HepG2 (cell line): ENCODE measurements at regions not wholly inside any gene's neighbourhood (a gene's known extent, or its start where the extent isn't known, plus 50 kb on each side); places are given as distances from the start of the nearest gene placed in this dataset.

ENCODE experiments used
- FOXM1 ChIP-seq: sonication (generic); formaldehyde crosslinking; IDR thresholded peaks from 2 replicates; pipeline ENCODE4 v1.5.0; 2020; ENCODE audit warnings: missing genetic modification reagents
- GTF2F1 ChIP-seq: fragments of 150-350 bp; IDR thresholded peaks from 2 replicates; pipeline ENCODE4 v1.6.1; 2014; ENCODE audit warnings: low read length
- MAX ChIP-seq: IDR thresholded peaks from 2 replicates; pipeline ENCODE4 v1.6.1; 2012; ENCODE audit warnings: inconsistent platforms
- MXD3 ChIP-seq: IDR thresholded peaks from 2 replicates; pipeline ENCODE4 v1.6.1; 2016; ENCODE audit warnings: mild to moderate bottlenecking, missing biosample characterization, missing genetic modification reagents
- NR0B2 ChIP-seq: sonication (generic); formaldehyde crosslinking; IDR thresholded peaks from 2 replicates; pipeline ENCODE4 v1.4.0; 2020; ENCODE audit warnings: mild to moderate bottlenecking, missing genetic modification reagents
- TAF1 ChIP-seq: sonication (generic); formaldehyde crosslinking; IDR thresholded peaks from 2 replicates; pipeline ENCODE4 v1.4.0; 2020; ENCODE audit warnings: missing genetic modification reagents
- ZBTB49 ChIP-seq: sonication (generic); formaldehyde crosslinking; IDR thresholded peaks from 2 replicates; pipeline ENCODE4 v1.4.0; 2020; ENCODE audit warnings: missing genetic modification reagents, borderline replicate concordance
- ZFP37 ChIP-seq: sonication (generic); formaldehyde crosslinking; IDR thresholded peaks from 2 replicates; pipeline ENCODE4 v1.4.0; 2020; ENCODE audit warnings: missing genetic modification reagents, borderline replicate concordance
- ZNF513 ChIP-seq: sonication (generic); formaldehyde crosslinking; conservative IDR thresholded peaks from 2 replicates; pipeline ENCODE4 v1.5.0; 2020; ENCODE audit warnings: missing genetic modification reagents
- ZSCAN30 ChIP-seq: sonication (generic); formaldehyde crosslinking; IDR thresholded peaks from 2 replicates; pipeline ENCODE4 v1.5.0; 2020; ENCODE audit warnings: mild to moderate bottlenecking, missing genetic modification reagents

- TF ChIP-seq FOXM1 (CRISPR knock-in tag) (no peak), GTF2F1 (no peak), MXD3 (no peak), NR0B2 (CRISPR knock-in tag) (no peak), TAF1 (CRISPR knock-in tag) (no peak), MAX (no peak), ZSCAN30 (CRISPR knock-in tag) (no peak), ZNF513 (CRISPR knock-in tag) (no peak), ZFP37 (CRISPR knock-in tag) (no peak), ZBTB49 (CRISPR knock-in tag) (no peak)
These were observed 87.8 kb downstream of the FOXB1 start for GRCh38 chr15:60091911-60092310.
